DMS153 treated with DMSO at 0.1 percent for 48 hours (cell line): ENCODE measurements at regions not wholly inside any gene's neighbourhood (a gene's known extent, or its start where the extent isn't known, plus 50 kb on each side); places are given as distances from the start of the nearest gene placed in this dataset.
"Not testable (repeated sequence)": the region's sequence is repeated elsewhere in the genome, so short reads cannot be mapped to it uniquely, and the experiment has no call there.

Experiments used
- DNase-seq: peaks from one replicate; lab custom pipeline; 2025; ENCODE audit not compliant: unreplicated experiment; lab: John Stamatoyannopoulos, UW

DNA sequence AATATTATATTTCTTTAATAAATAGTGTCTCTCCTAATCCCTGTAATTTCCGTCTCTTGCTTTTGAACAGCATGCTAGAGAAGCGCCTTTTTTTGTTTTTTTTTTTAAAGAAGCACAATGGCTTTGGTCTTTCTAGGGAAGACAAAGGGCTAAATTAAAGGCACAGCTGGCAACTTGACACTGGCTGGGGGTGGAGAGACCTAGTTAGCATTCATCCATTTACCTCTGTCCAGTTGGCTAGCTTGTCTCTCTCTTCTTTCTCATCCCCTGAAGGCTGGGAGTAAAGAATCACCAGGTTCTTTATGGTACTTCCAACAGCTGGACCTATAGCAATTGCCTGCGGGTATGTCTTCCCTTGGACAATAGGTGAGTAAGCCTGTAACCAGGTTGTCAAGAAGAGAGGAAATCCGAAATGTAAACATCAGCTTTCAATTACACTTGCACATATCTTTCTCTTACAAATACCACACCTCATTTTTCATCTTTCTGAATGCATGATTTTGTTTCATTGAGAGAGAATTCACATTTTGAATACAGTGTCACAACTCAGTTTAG, 178.4 kb upstream of the GPR101 start:
- peak; percentile 2 for DNase-seq

DNA sequence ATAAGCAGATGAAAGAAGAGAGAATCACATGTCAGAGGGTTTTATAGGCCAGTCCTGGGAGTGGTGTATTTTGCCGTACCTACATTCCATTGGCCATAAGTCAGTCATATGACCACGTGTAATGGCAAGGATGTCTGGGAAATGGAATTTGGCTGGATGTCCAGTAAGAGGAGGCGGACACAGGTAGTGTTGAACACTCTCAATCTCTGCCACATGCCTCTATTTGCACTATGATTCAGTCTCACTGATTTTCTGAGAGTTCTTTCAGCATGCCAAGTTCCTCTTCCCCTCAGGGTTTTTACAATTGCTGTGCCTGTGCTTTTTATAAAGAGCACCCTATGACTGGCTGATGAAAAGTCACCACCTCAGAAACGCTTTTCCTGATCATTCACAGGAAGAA, 164.2 kb upstream of the GPR101 start:
- DNase-seq: no peak

DNA sequence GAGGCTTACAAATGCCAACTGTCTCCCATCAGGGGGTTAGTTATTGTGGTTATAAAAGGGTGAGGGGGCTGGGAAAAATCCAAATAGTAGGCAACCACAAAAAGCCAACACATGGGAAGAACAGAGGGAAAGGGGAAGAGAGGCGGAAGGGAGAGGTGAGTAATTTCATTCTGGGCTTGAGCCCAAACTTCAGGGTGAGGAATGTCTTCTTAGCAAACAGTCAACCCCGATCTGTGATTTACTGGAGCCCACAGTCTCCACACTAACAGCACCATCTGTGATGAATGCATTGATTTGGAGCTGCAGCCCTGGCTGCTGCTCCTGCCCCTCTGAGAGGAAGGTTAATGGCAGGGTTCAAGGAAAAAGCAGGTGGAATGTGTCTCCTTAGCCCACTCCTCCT, 162.2 kb upstream of the GPR101 start:
- no peak for DNase-seq

DNA sequence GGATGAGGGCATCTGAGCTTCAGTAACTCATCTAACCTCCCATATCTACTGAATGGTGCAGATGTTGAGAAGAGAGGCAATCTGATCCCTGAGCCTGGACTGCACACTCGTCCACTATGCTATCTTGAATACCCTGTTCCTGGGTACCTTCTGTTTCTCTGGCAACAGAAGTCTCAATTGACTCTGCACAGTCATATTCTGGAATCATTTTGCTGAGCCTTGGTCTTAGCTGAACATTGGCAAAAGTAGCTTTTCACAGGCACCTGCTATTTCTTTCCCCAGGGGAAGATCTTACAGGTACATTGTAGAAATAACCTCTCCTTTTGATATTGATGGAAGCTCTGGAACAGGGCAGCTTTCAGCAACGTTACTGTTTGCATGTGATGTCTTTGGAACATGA, 161.5 kb upstream of the GPR101 start:
- DNase-seq: no peak

DNA sequence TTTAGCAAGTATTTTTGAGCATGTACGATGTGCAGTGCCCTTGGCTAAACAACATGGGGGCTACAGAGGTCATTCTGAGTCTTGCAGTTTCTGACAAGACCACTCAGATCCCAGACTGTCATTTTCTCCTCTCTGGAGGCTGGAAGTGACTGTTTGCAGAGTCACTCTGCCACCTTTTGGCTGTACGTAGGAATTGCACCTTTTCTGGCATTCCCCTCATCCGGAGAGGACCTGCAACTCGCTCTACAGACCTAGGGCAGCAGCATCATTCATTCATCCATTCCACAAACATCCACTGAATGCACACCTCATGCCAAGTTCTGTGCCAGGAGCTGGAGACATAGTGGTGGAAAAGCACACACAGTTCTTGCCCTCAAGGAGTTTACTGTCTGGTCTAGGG, 160.4 kb upstream of the GPR101 start:
- peak; percentile 50 for DNase-seq

DNA sequence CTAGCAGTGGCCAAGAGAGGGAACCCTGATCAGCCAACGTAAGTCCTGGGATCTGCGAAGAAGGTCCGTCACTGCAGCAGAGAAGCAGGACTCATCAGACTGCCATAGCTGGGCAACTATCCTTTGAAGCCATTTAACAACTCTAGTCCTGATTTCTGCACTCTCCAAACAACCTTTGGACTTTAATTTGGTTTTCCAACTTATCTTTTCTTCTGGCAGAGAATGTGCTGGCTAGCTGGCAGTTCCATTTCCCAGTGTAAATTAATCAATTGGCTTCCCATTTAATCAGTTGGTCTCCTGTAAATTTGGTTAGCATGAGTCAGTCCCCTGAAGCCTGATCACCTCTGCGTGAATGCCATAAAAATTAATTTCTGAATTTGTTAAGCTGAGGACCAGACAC, 153.7 kb upstream of the GPR101 start:
- no peak for DNase-seq

DNA sequence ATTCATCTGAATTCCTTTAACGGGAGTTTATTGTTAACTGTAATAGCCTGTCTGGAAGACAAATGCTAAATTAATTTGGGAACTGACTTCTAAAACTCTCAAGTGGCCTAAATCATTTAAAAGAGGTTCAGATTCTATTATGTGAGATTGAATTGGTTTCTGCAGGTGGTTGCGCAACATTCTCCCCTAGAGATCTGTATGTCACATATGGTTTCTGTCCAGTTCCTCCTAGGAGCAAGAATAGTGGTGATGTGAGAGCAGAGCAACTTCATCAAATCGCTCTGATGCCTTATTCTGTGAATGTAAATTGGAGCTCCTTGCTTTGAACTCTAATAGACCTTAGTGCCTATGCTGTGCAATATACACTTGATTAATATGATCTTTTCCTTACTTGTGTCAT, 144.6 kb upstream of the GPR101 start:
- DNase-seq: no peak

DNA sequence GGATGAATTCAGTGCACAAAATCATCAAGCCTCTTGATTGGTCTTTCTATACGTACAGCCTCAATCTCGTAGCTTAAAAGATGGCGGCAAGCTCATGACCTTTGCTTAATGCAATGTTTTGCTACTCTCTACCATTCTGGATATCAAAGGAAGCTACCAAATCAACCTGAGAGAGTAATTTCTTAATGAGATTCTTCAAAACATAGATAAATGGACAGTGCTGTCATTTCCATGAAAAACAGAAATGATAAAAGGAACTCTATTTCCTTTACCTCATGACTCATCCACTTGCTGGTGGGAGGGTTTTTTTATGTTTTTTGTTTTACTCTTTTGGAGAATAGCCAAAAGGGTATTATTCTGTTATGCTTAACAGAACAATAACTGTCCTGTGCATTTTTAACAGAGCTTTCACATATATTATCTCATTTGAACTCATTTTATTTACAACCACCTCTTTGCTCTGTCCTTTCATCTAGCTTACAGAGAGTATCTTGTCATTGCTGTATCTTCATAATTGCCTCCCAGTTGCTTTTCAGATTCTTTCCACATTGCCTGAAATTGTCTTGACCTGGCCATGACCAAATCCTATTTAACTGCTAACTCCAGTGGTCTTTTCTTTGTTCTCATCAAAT, 138.6 kb upstream of the GPR101 start:
- no peak for DNase-seq

DNA sequence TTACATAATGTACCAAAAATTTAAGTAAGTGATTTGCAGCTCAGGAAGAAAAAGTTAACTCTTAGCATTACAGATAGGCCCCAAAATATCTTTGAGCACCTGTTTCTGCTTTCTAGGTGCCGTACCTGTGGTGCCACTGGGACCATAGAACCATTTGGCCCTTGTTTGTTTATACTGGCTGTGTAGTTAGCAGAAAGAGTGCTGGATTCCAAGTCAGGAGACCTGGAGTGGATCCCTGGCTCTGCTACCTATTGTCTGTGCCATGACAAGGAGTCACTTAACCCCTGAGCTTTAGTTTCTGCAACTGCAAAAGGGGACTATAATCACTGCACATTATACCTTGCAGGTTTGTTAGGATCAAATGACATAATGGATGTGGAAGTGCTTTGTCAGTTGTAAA, 137.8 kb upstream of the GPR101 start:
- DNase-seq: no peak

DNA sequence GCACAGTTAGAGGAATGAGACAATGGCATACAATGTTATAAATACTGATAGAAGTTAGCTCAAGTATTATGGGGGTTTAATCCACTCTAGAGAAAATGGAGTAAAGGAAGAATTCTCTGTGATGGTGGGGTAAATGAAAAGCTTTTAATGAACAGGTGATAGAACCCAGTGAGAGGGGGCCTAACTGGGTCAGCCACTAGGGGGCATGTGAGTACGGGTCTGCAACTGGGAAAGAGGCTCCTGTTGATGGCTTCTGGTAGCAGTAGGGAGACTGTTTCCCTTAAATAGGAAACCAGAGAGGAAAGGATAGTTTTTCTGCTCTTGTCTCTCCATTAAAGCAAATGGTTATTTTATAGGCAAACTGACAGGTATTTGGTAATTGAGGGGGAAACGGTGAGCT, 132.8 kb upstream of the GPR101 start:
- peak; percentile 8 for DNase-seq

DNA sequence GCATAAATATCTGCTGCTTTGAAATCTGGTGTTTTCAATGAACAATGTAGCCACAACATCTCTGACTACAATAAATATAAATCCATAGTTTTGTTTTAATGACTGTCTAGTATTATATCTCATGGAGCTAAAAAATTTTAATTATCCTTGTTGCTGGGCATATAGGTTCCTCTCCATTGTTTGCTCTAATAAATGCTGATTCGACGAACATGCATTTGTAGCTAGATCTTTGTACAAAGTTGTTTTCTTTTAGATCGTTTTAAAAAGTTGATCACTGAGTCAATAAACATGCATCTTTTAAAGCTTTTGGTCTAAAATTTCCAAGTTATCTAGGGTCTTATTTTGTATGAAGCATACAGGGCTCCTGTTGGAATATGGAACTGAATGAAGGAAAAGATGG, 130.5 kb upstream of the GPR101 start:
- DNase-seq: no peak

DNA sequence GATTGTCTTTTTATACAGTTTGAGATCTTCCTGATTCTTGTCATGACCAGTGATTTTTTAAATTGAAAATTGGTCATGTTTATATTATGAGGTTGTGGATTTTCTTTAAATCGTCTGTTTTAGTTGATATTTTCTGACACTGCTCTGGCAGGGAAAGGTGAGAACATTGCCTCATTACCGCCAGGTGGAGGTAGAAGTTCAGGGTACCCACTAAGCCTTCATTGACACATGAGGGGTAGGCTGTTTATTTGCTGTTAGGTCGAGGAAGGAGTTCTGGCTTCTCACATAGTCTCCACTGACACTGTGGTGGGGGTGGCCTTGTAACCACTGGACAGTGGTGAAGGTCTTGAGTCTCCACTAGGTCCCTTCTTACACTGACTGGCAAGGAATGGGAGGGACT, 117.6 kb upstream of the GPR101 start:
- no peak for DNase-seq

DNA sequence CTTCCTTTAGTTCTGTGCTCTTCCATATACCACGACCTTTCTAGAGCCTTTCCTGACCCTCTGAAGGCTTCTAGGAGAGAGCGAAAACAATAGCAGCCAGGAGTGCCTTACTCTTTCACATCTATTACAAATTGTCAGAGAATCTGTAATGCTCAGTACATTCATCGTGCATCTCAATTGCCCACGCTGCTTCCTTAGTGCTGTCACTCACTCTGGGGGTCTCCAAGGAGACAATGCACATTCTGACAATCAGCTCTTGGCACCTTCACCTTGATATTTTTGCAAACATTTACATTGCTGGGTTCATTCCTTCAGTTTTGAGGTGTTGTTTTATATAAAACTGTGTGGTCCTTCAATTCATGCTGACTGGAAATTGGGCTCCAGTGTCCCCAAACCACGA, 110.1 kb upstream of the GPR101 start:
- no peak for DNase-seq

DNA sequence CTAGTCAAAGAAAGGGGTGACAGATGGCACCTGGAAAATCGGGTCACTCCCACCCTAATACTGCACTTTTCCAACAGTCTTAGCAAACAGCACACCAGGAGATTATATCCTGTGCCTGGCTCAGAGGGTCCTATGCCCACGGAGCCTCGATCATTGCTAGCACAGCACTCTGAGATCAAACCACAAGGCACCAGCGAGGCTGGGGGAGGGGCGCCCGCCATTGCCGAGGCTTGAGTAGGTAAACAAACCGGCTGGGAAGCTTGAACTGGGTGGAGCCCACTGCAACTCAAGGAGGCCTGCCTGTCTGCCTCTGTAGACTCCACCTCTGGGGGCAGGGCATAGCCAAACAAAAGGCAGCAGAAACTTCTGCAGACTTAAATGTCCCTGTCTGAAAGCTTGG, 88.9 kb upstream of the GPR101 start:
- DNase-seq: not testable (repeated sequence)

DNA sequence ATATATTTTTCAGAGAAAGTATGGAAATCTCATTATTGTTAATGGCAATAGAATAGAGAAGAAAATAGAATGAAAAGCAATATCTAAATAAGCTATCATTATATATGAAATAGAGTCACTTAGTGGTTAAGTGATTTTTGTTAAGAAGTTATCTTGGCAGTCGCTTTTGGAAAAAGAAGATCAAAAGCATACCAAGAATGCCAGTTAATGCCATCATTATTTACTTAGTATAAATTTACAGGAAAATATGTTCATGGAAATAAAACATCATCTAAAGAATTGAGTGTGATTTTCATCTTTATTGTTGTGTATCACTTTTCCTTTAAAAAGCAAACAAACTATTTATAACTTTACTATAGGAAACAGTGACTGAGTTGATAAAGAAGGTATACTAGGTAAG, 85.3 kb upstream of the GPR101 start:
- DNase-seq: no peak

DNA sequence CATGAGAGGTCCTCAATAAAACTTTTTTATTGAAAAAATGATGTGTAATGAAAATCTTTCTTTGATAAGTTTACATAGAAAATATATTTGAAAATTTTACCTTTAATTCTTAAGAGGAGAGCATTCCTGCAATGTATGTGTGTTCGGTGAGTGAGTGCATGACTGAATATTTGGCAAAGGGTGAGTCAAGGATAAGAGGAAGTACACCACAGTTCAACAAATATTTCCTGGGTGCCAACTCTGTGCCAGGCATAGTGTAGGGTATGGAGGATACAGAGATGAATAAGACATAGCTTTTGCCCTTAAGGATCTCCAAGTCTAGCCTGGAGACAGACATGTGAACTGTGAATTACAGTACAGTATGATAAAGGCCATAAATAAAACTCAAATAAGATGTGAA, 84.7 kb upstream of the GPR101 start:
- DNase-seq: no peak

DNA sequence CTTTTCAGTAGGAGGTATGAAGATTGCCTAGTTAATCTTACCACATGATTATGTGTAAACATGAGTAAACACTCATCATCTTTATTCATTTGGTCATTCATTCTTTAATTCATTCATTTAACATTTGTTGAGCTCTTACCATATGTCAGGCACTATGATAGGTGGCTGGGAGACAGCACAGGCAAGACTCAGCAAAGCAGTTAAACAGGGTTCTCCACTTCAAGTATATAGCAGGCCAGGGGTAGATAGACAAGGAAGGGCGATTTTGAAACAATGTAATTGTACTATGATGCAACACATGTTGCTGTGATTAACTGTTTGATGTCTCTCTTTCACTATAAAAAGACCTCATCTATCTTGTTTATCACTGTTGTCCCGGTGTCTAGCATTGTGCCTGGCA, 84.3 kb upstream of the GPR101 start:
- no peak for DNase-seq

DNA sequence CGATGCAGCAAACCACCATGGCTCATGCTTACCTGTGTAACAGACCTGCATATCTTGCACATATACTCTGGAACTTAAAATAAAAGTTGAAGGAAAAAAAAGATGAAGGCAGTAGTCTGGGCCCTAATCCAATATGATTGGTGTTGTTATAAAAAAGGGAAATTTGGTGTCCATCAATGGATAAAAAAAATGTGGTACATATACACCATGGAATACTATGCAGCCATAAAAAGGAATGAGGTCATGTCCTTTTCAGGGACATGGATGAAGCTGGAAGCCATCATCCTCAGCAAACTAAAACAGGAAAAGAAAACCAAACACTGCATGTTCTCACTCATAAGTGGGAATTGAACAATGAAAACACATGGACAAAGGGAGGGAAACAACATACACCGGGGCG, 74.1 kb upstream of the GPR101 start:
- DNase-seq: not testable (repeated sequence)

DNA sequence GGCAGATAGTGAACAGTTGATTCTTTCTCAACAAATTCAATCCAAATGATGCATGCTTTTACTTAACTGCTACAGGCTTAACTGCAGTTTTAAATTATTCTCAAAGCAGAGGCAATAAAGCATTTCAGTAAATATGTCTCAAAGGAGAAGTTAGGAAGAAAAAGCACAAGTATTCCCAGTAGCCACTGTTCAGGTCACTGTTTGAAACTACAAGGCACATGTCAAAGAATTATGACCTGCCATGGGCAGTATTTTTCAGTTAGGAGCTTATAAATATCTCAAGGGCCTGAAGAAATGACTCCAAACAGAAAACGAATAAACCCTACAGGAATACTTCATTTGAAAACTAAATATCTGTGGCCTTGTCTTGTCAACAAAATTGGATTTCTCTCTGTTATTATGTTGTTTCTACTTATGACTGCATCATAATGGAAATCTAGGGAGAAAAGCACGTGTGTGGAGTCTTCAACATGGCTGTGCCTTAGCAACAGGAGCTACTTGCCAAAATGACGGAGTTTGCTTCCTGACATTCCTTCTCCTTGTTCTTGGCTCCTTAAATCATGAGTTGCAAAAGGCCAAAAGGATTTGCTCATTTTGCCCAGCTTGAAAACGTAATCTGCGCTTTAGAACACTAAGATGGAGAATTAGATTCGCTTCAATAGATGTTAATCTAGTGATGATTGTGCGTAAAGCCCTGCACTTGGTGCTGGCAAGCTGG, 67.6 kb upstream of the GPR101 start:
- DNase-seq: no peak
